ENCODE measurements at regions not wholly inside any gene's neighbourhood (a gene's known extent, or its start where the extent isn't known, plus 50 kb on each side); places are given as distances from the start of the nearest gene placed in this dataset.

GRCh38 chr4:138555584-138555983, 313.4 kb upstream of the SLC7A11 start:
- TF ChIP-seq CTCF (IDR thresholded peaks at IDR 0.05; ENCODE audit: low read depth, low read length, poor library complexity, severe bottlenecking) (peak; percentile 37), EZH2phosphoT487 (IDR thresholded peaks at IDR 0.05; ENCODE audit: borderline replicate concordance, low read length) (no peak)

All from DOHH2 (cell line).